Neuronal stem cell (in vitro differentiated cells): ENCODE measurements at regions not wholly inside any gene's neighbourhood (a gene's known extent, or its start where the extent isn't known, plus 50 kb on each side); places are given as distances from the start of the nearest gene placed in this dataset.

Source experiments
- DNase-seq: peaks from one replicate; pipeline ENCODE4 v3.0.0-alpha.2; 2013; ENCODE audit warnings: low spot score
- H2AFZ ChIP-seq: one replicate; pipeline ENCODE4 v1.6.1; 2013; ENCODE audit warnings: mild to moderate bottlenecking, low read length, inconsistent platforms
- H2AK5ac ChIP-seq: 2 replicates; pipeline ENCODE4 v1.6.1; 2013; ENCODE audit warnings: low read depth, mild to moderate bottlenecking, inconsistent platforms, low read length, moderate library complexity, mixed read lengths
- H2BK120ac ChIP-seq: 2 replicates; pipeline ENCODE4 v1.6.1; 2013; ENCODE audit warnings: low read depth, mild to moderate bottlenecking, inconsistent platforms, low read length, moderate library complexity, mixed read lengths
- H2BK12ac ChIP-seq: one replicate; pipeline ENCODE4 v1.6.1; 2013; ENCODE audit warnings: low read length, inconsistent platforms
- H2BK15ac ChIP-seq: 2 replicates; pipeline ENCODE4 v1.6.1; 2013; ENCODE audit warnings: mild to moderate bottlenecking, low read length, inconsistent platforms, mixed read lengths
- H2BK5ac ChIP-seq: one replicate; pipeline ENCODE4 v1.6.1; 2013; ENCODE audit warnings: inconsistent platforms, mild to moderate bottlenecking, low read length, moderate library complexity
- H3K14ac ChIP-seq: one replicate; pipeline ENCODE4 v1.6.1; 2013; ENCODE audit warnings: low read length, inconsistent platforms
- H3K18ac ChIP-seq: 2 replicates; pipeline ENCODE4 v1.6.1; 2013; ENCODE audit warnings: low read length, inconsistent platforms
- H3K23ac ChIP-seq: 2 replicates; pipeline ENCODE4 v1.6.1; 2013; ENCODE audit warnings: low read depth, mild to moderate bottlenecking, mixed read lengths, low read length, inconsistent platforms; ENCODE audit not compliant: poor library complexity
- H3K27ac ChIP-seq: replicated peaks from 3 replicates; pipeline ENCODE4 v1.5.1; 2013; ENCODE audit warnings: low read length, inconsistent platforms
- H3K27me3 ChIP-seq, 3 experiments: 2 replicates each; pipeline ENCODE4 v1.6.1; 2013; ENCODE audit warnings: low read length in 3 of 3, mild to moderate bottlenecking in 2 of 3, inconsistent platforms in 1 of 3, low read depth in 1 of 3, mixed read lengths in 1 of 3, moderate library complexity in 1 of 3; ENCODE audit not compliant: control insufficient read depth in 3 of 3, insufficient read depth in 3 of 3
- H3K36me3 ChIP-seq, 2 donors: replicated peaks in 1 of 2; 2 replicates each; pipeline ENCODE4 v1.6.1; 2013; ENCODE audit warnings: low read length in 2 of 2; ENCODE audit not compliant: control insufficient read depth in 2 of 2, insufficient read depth in 2 of 2
- H3K4ac ChIP-seq: 2 replicates; pipeline ENCODE4 v1.6.1; 2013; ENCODE audit warnings: inconsistent platforms, mild to moderate bottlenecking, low read length, moderate library complexity
- H3K4me1 ChIP-seq, 2 donors: 1 replicate in 1 of 2; 2 replicates in 1 of 2; pipeline ENCODE4 v1.6.1; 2013; ENCODE audit warnings: low read length in 2 of 2, low read depth in 1 of 2; ENCODE audit not compliant: control insufficient read depth in 2 of 2, insufficient read depth in 1 of 2
- H3K4me2 ChIP-seq: one replicate; pipeline ENCODE4 v1.6.1; 2013; ENCODE audit warnings: mild to moderate bottlenecking, low read length, inconsistent platforms; ENCODE audit not compliant: insufficient read depth, poor library complexity, severe bottlenecking
- H3K4me3 ChIP-seq, 2 donors: 2 replicates each; pipeline ENCODE4 v1.5.1; 2013; ENCODE audit warnings: low read length in 2 of 2, mild to moderate bottlenecking in 2 of 2, inconsistent platforms in 1 of 2, moderate library complexity in 1 of 2
- H3K79me1 ChIP-seq: one replicate; pipeline ENCODE4 v1.6.1; 2013; ENCODE audit warnings: low read depth, mild to moderate bottlenecking, inconsistent platforms, low read length, moderate library complexity
- H3K9ac ChIP-seq: one replicate; pipeline ENCODE4 v1.6.1; 2013; ENCODE audit warnings: mild to moderate bottlenecking, low read depth, low read length, inconsistent platforms; ENCODE audit not compliant: poor library complexity
- H3K9me3 ChIP-seq, 2 donors: replicated peaks in 1 of 2; 2 replicates each; pipeline versions ENCODE3 to v1.6.1; 2013; ENCODE audit warnings: low read length in 2 of 2, mild to moderate bottlenecking in 2 of 2, inconsistent platforms in 1 of 2, low read depth in 1 of 2, mixed read lengths in 1 of 2, moderate library complexity in 1 of 2; ENCODE audit not compliant: control insufficient read depth in 2 of 2, insufficient read depth in 1 of 2
- H4K8ac ChIP-seq: one replicate; pipeline ENCODE4 v1.6.1; 2013; ENCODE audit warnings: low read depth, mild to moderate bottlenecking, inconsistent platforms, low read length, moderate library complexity
- H4K91ac ChIP-seq: one replicate; pipeline ENCODE4 v1.6.1; 2013; ENCODE audit warnings: low read length, low read depth, mild to moderate bottlenecking, inconsistent platforms; ENCODE audit not compliant: poor library complexity
- WGBS, 2 donors: extraction: QIAGEN DNeasy Blood & Tissue Kit; methylation state at CpG; one replicate each; pipeline ENCODE4 v1.1.7; 2013; ENCODE audit warnings: missing lambda C conversion rate in 2 of 2, mixed read lengths in 1 of 2; ENCODE audit not compliant: insufficient read length in 2 of 2, insufficient replicate concordance in 1 of 2; ENCODE audit errors: extremely low coverage in 2 of 2; 5-methylcytosine and 5-hydroxymethylcytosine counted together

DNA sequence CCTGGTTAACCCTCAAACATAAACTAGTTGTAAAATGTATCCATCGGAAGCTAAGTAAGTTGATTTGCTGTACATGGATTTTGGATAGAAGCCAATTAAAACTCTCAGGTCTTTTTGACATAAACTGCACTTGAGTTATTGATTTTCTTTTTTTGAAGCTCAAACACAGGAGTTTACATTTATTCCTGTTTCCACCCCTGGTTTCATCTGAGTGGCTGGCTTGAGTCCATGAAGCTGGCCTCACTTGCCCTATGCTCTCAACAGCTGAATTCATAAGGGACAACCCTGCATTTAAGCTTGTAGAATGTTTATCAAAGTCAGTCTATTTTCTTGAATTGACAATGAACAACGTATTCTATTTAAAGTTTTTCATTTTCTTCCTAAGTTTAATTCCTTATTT is 58.1 kb upstream of the PLEKHG1 start:
- H3K79me1 ChIP-seq: no peaks in the 10 kb centered on the region

DNA sequence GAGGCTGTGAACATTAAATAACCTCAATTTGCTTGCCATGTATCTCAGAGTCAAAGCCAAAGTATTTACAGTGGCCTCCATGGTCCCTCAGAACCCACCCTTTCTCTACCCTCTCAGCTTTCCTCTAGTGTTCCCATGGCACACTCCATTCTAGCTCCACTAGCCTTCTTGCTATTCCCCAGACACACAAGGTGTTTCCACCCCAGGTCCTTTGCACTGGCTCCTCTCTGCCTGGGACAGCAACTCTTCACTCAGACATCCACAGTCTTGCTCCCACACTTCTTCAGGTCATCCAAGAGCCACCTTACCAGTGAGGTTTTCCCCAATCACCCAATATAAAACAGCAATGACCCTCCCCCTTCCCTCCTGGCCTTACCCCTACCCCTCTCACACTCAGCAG is 56.5 kb upstream of the PLEKHG1 start:
- Histone ChIP-seq H3K14ac (no peak overlapping the region), H3K4me2 (no peak overlapping the region), H3K9me3 (no peaks in the 10 kb centered on the region), H3K23ac (no peak overlapping the region), H3K4me1 (peaks cover 3 to 8% of the 10 kb centered on the region in 2 donors), H2BK15ac (no peak overlapping the region), H2BK5ac (no peak overlapping the region), H3K36me3 (no peaks in the 10 kb centered on the region), H3K27ac (no peak overlapping the region), H4K91ac (no peak overlapping the region), H2BK120ac (no peak overlapping the region), H3K9ac (no peak overlapping the region), H2BK12ac (no peak overlapping the region), H4K8ac (no peak overlapping the region), H3K18ac (no peak overlapping the region), H3K4ac (no peak overlapping the region), H3K4me3 (peak overlapping the region in 1 of 2 donors; percentile 47), H2AFZ (no peak overlapping the region), H3K27me3 (peaks cover 0 to 5% (median 0%) of the 10 kb centered on the region in 3 experiments), H2AK5ac (peak overlapping the region; percentile 6), H3K79me1 (no peaks in the 10 kb centered on the region)
- no peak for DNase-seq

More for the DNA sequence above, 58.1 kb upstream of the PLEKHG1 start:
- Histone ChIP-seq H3K27ac (no peak overlapping the region), H3K4me3 (no peak overlapping the region), H3K9ac (no peak overlapping the region), H2AK5ac (no peak overlapping the region), H3K27me3 (peaks cover 0 to 8% (median 0%) of the 10 kb centered on the region in 3 experiments), H3K14ac (no peak overlapping the region), H2BK15ac (no peak overlapping the region), H3K4me1 (peaks cover 2 to 4% of the 10 kb centered on the region in 2 donors), H3K4me2 (no peak overlapping the region), H2BK5ac (no peak overlapping the region), H3K36me3 (no peaks in the 10 kb centered on the region), H3K9me3 (peaks cover 0 to 3% of the 10 kb centered on the region in 2 donors), H2BK120ac (no peak overlapping the region), H4K8ac (no peak overlapping the region), H3K23ac (no peak overlapping the region), H4K91ac (no peak overlapping the region), H2AFZ (no peak overlapping the region), H3K4ac (no peak overlapping the region), H3K18ac (no peak overlapping the region), H2BK12ac (no peak overlapping the region)
- DNase-seq: no peak
- no CpG with 5 or more reads among the region's 2 CpGs for WGBS, 2 donors

DNA sequence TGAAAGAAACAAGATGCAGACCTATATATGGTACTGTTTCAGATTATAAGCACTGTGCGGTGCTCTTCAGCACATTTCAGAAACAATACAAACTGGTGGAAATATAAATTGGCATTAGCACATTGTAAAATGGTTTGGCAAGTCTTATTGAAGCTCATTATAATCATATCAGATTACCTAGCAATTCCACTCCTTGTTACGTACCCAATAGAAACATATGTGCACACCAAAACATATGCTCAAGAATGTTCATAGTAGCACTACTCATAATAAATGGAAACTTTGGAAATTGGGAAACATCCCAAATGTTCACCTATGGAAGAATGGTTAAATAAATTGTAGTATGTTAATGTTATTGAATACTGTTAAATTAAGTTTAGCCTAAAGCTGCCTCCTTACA is 54.9 kb upstream of the PLEKHG1 start:
- Histone ChIP-seq H3K9me3 (no peaks in the 10 kb centered on the region), H4K8ac (no peak overlapping the region), H3K4me1 (peaks cover 3 to 8% of the 10 kb centered on the region in 2 donors), H2BK120ac (no peak overlapping the region), H3K18ac (no peak overlapping the region), H4K91ac (no peak overlapping the region), H3K9ac (no peak overlapping the region), H3K14ac (no peak overlapping the region), H3K4me2 (no peak overlapping the region), H3K4me3 (no peak overlapping the region), H2AFZ (no peak overlapping the region), H2AK5ac (no peak overlapping the region), H3K79me1 (no peaks in the 10 kb centered on the region), H3K27ac (no peak overlapping the region), H3K27me3 (peaks cover 0 to 5% (median 0%) of the 10 kb centered on the region in 3 experiments), H3K23ac (no peak overlapping the region), H3K4ac (no peak overlapping the region), H2BK5ac (no peak overlapping the region), H2BK15ac (no peak overlapping the region), H2BK12ac (no peak overlapping the region), H3K36me3 (no peaks in the 10 kb centered on the region)
- WGBS, 2 donors: no CpG with 5 or more reads among the region's 2 CpGs
- DNase-seq: no peak

DNA sequence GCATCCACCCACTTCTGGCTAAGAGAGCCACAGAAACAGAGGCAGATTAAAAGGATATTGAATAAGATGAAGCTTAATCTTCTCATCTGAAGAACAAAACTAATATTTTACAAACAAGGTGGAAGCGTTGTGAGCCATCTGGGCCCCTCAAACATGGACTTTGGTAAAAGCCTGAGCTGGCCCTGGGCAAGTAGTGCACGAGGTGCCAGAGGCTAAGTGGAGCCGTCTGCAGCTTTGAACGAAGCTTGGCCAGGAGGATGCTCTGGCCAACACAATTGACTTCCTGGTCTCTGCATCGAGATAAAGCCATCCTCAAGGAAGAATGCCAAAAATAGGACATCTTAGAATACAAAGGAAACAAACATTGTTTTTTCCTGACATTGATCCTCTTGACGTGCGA is 53.2 kb upstream of the PLEKHG1 start:
- no CpG with 5 or more reads among the region's 7 CpGs for WGBS, 2 donors

More for the DNA sequence above, 53.2 kb upstream of the PLEKHG1 start:
- Histone ChIP-seq H4K8ac (no peak overlapping the region), H3K36me3 (no peaks in the 10 kb centered on the region), H4K91ac (no peak overlapping the region), H2BK120ac (no peak overlapping the region), H2AK5ac (no peak overlapping the region), H3K4me1 (peaks cover 3 to 8% of the 10 kb centered on the region in 2 donors), H3K14ac (no peak overlapping the region), H2BK12ac (no peak overlapping the region), H2AFZ (no peak overlapping the region), H3K18ac (no peak overlapping the region), H2BK5ac (no peak overlapping the region), H3K23ac (no peak overlapping the region), H2BK15ac (no peak overlapping the region), H3K4me3 (no peak overlapping the region), H3K4ac (no peak overlapping the region), H3K9ac (no peak overlapping the region), H3K4me2 (no peak overlapping the region), H3K27me3 (peaks cover 0 to 5% (median 0%) of the 10 kb centered on the region in 3 experiments), H3K79me1 (no peaks in the 10 kb centered on the region), H3K27ac (no peak overlapping the region), H3K9me3 (no peaks in the 10 kb centered on the region)
- DNase-seq: no peak
